Tibial nerve (tissue), 4 donors: ENCODE measurements at regions not wholly inside any gene's neighbourhood (a gene's known extent, or its start where the extent isn't known, plus 50 kb on each side); places are given as distances from the start of the nearest gene placed in this dataset.

ENCODE experiments used
- DNase-seq, 2 donors: peaks; one replicate each; pipeline ENCODE4 v3.0.0-alpha.2; 2019; ENCODE audit warnings: low spot score in 2 of 2
- H3K27ac ChIP-seq, 4 donors: fragments of 200-600 bp; sonication (generic) in 3 of 4; one replicate each; pipeline ENCODE4 v1.5.1; 2017 to 2019; ENCODE audit warnings: mild to moderate bottlenecking in 1 of 4
- H3K27me3 ChIP-seq, 2 donors: fragments of 200-600 bp; sonication (generic) in 1 of 2; one replicate each; pipeline versions ENCODE4 v1.5.1 to v1.6.0; 2017 to 2019
- H3K36me3 ChIP-seq, 3 donors: fragments of 200-600 bp; sonication (generic); one replicate each; pipeline ENCODE4 v1.5.1; 2018 to 2019
- H3K4me1 ChIP-seq, 4 donors: fragments of 200-600 bp; sonication (generic) in 3 of 4; one replicate each; pipeline ENCODE4 v1.5.1; 2017 to 2019
- H3K4me3 ChIP-seq, 4 donors: fragments of 200-600 bp; sonication (generic) in 3 of 4; one replicate each; pipeline ENCODE4 v1.5.1; 2017 to 2019; ENCODE audit warnings: mild to moderate bottlenecking in 1 of 4, moderate library complexity in 1 of 4
- H3K9me3 ChIP-seq, 4 donors: fragments of 200-600 bp; sonication (generic) in 3 of 4; one replicate each; pipeline ENCODE4 v1.5.1; 2017 to 2019
- CTCF ChIP-seq, 5 experiments: fragments of 200-600 bp in 3 of 5; fragments of 450-650 bp in 2 of 5; sonication (generic) in 3 of 5; IDR thresholded peaks; one replicate each; pipeline ENCODE4 v1.5.1; 2016 to 2019; ENCODE audit warnings: antibody characterized with exemption in 5 of 5, mild to moderate bottlenecking in 3 of 5, moderate library complexity in 2 of 5
- EP300 ChIP-seq, 2 donors: sonication (generic); formaldehyde crosslinking; IDR thresholded peaks; one replicate each; pipeline ENCODE4 v1.6.1; 2017; ENCODE audit warnings: antibody characterized with exemption in 2 of 2, mild to moderate bottlenecking in 1 of 2
- POLR2A ChIP-seq, 2 donors: fragments of 450-650 bp; IDR thresholded peaks; one replicate each; pipeline ENCODE4 v1.6.1; 2017; ENCODE audit warnings: antibody characterized with exemption in 2 of 2, mild to moderate bottlenecking in 2 of 2, moderate library complexity in 2 of 2
- WGBS, 2 donors: methylation state at CpG; one replicate each; pipeline ENCODE4 v1.1.5; 2018; 5-methylcytosine and 5-hydroxymethylcytosine counted together

GRCh38 chr3:180531303-180532278, 70.4 kb upstream of the TTC14 start:
- peaks cover 0 to 13% (median 0%) of the 10 kb centered on the region in 4 donors for H3K9me3 ChIP-seq
- no peak for DNase-seq
- no peaks in the 10 kb centered on the region for H3K27me3 ChIP-seq
- H3K27ac ChIP-seq, result no peak overlapping the region
- H3K4me1 ChIP-seq, result no peaks in the 10 kb centered on the region
- no peak for TF ChIP-seq EP300 (IDR thresholded peaks at IDR 0.05)
- TF ChIP-seq CTCF (IDR thresholded peaks at IDR 0.05), result no peak
- no peak for TF ChIP-seq POLR2A (IDR thresholded peaks at IDR 0.05)
- H3K4me3 ChIP-seq, result no peak overlapping the region
- no peaks in the 10 kb centered on the region for H3K36me3 ChIP-seq
- WGBS, 2 donors, result 76 to 81% methylated on average over 4 to 10 of the region's 10 CpGs

- TF ChIP-seq POLR2A (IDR thresholded peaks at IDR 0.05), result no peak
- no peak for TF ChIP-seq CTCF (IDR thresholded peaks at IDR 0.05)
- no peak for TF ChIP-seq EP300 (IDR thresholded peaks at IDR 0.05)
Measured at GRCh38 chr3:180534828-180535227, 67.1 kb upstream of the TTC14 start.

GRCh38 chr3:180538493-180538892, 63.5 kb upstream of the TTC14 start:
- Histone ChIP-seq H3K4me3 (no peak overlapping the region), H3K9me3 (peaks cover 0 to 9% (median 0%) of the 10 kb centered on the region in 4 donors)
- TF ChIP-seq CTCF (IDR thresholded peaks at IDR 0.05), result no peak

More at GRCh38 chr3:180534828-180535227, 67.1 kb upstream of the TTC14 start:
- Histone ChIP-seq H3K9me3 (peaks cover 0 to 23% (median 0%) of the 10 kb centered on the region in 4 donors), H3K27ac (no peak overlapping the region), H3K4me3 (no peak overlapping the region), H3K27me3 (no peaks in the 10 kb centered on the region), H3K36me3 (no peaks in the 10 kb centered on the region), H3K4me1 (no peaks in the 10 kb centered on the region)
- 83 to 89% methylated on average over 2 of the region's 2 CpGs for WGBS, 2 donors
- no peak for DNase-seq

GRCh38 chr3:180543877-180544276, 58.1 kb upstream of the TTC14 start:
- Histone ChIP-seq H3K27me3 (no peaks in the 10 kb centered on the region), H3K36me3 (no peaks in the 10 kb centered on the region), H3K27ac (no peak overlapping the region), H3K9me3 (peaks cover 0 to 6% (median 0%) of the 10 kb centered on the region in 4 donors), H3K4me3 (no peak overlapping the region), H3K4me1 (no peaks in the 10 kb centered on the region)
- no peak for DNase-seq
- TF ChIP-seq POLR2A (IDR thresholded peaks at IDR 0.05) (no peak), EP300 (IDR thresholded peaks at IDR 0.05) (no peak), CTCF (IDR thresholded peaks at IDR 0.05) (no peak)
- 82 to 90% methylated on average over 2 of the region's 2 CpGs for WGBS, 2 donors

More at GRCh38 chr3:180538493-180538892, 63.5 kb upstream of the TTC14 start:
- no peak overlapping the region for H3K27ac ChIP-seq
- H3K27me3 ChIP-seq, result no peaks in the 10 kb centered on the region
- no peaks in the 10 kb centered on the region for H3K36me3 ChIP-seq
- DNase-seq, result no peak
- no peaks in the 10 kb centered on the region for H3K4me1 ChIP-seq

- no peak for DNase-seq
- Histone ChIP-seq H3K9me3 (no peaks in the 10 kb centered on the region), H3K4me3 (no peak overlapping the region), H3K27me3 (no peaks in the 10 kb centered on the region), H3K4me1 (no peaks in the 10 kb centered on the region), H3K36me3 (no peaks in the 10 kb centered on the region), H3K27ac (no peak overlapping the region)
- no peak for TF ChIP-seq POLR2A (IDR thresholded peaks at IDR 0.05)
- TF ChIP-seq EP300 (IDR thresholded peaks at IDR 0.05), result no peak
- no peak for TF ChIP-seq CTCF (IDR thresholded peaks at IDR 0.05)
- 56 to 58% methylated on average over 1 of the region's 1 CpG for WGBS, 2 donors
Measured at GRCh38 chr3:180546863-180547262, 55.1 kb upstream of the TTC14 start.
